ENCODE measurements at regions not wholly inside any gene's neighbourhood (a gene's known extent, or its start where the extent isn't known, plus 50 kb on each side); places are given as distances from the start of the nearest gene placed in this dataset.

- DNase-seq (ENCODE audit: extremely low spot score): no peak
- POLR2A ChIA-PET: no interaction called here
- CTCF ChIA-PET: no interaction called here
- no peak for TF ChIP-seq CTCF (IDR thresholded peaks at IDR 0.05; ENCODE audit: control extremely low read depth, extremely low read depth, low read depth, missing control alignments)
These were observed 455.2 kb downstream of the PCDH7 start for GRCh38 chr4:31175242-31175910.

- CTCF ChIA-PET: interaction anchor here (2.5 kb wide), 1 partner anchor 10 kb away, joined by 10 read pairs; no protein-coding TSS in a partner anchor
- DNase-seq (ENCODE audit: extremely low spot score): no peak
- TF ChIP-seq CTCF (IDR thresholded peaks at IDR 0.05; ENCODE audit: control extremely low read depth, extremely low read depth, low read depth, missing control alignments): no peak
- POLR2A ChIA-PET: no interaction called here
These were observed 463.1 kb downstream of the PCDH7 start for GRCh38 chr4:31183256-31183655.

- CTCF ChIA-PET: interaction anchor here (0.8 kb wide), 1 partner anchor 8 kb away, joined by 3 read pairs; no protein-coding TSS in a partner anchor
- DNase-seq (ENCODE audit: extremely low spot score): no peak
- no peak for TF ChIP-seq CTCF (IDR thresholded peaks at IDR 0.05; ENCODE audit: control extremely low read depth, extremely low read depth, low read depth, missing control alignments)
- POLR2A ChIA-PET: no interaction called here
These were observed 464.9 kb downstream of the PCDH7 start for GRCh38 chr4:31185014-31185585.

GRCh38 chr4:31187979-31188378 is 467.8 kb downstream of the PCDH7 start:
- POLR2A ChIA-PET: no interaction called here
- CTCF ChIA-PET: no interaction called here
- no peak for TF ChIP-seq CTCF (IDR thresholded peaks at IDR 0.05; ENCODE audit: control extremely low read depth, extremely low read depth, low read depth, missing control alignments)
- no peak for DNase-seq (ENCODE audit: extremely low spot score)

- POLR2A ChIA-PET: no interaction called here
- no peak for DNase-seq (ENCODE audit: extremely low spot score)
- no peak for TF ChIP-seq CTCF (IDR thresholded peaks at IDR 0.05; ENCODE audit: control extremely low read depth, extremely low read depth, low read depth, missing control alignments)
- CTCF ChIA-PET: no interaction called here
These were observed 469.8 kb downstream of the PCDH7 start for GRCh38 chr4:31189938-31190337.

- ChIA-PET CTCF (no interaction called here), POLR2A (no interaction called here)
- no peak for TF ChIP-seq CTCF (IDR thresholded peaks at IDR 0.05; ENCODE audit: control extremely low read depth, extremely low read depth, low read depth, missing control alignments)
- no peak for DNase-seq (ENCODE audit: extremely low spot score)
These were observed 470.5 kb downstream of the PCDH7 start for GRCh38 chr4:31190671-31191070.
